ENCODE measurements at regions not wholly inside any gene's neighbourhood (a gene's known extent, or its start where the extent isn't known, plus 50 kb on each side); places are given as distances from the start of the nearest gene placed in this dataset.
"Not testable (repeated sequence)": the region's sequence is repeated elsewhere in the genome, so short reads cannot be mapped to it uniquely, and the experiment has no call there.

GRCh38 chr9:88816141-88816540 is 175.1 kb upstream of the S1PR3 start:
- DNase-seq (ENCODE audit: low read depth) = peak; percentile 50

- no peak for DNase-seq (ENCODE audit: low read depth)
Measured at GRCh38 chr9:88816591-88816990, 174.7 kb upstream of the S1PR3 start.

DNA sequence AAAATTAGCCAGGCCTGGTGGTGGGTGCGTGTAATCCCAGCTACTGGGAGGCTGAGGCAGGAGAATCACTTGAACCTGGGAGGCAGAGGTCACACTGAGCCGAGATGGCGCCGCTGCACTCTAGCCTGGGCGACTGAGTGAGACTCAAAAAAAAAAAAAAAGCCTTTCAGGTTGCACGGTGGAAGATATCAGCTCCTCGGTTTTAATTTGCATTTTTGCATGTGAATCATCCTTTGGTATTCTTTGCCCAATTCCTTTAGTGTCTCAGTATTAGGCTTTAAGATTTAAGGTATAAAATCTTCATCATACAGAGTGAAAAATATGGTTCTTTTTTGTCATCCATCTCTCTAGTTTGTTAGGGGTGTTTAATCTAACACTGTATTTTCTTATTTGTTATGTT is 173.6 kb upstream of the S1PR3 start:
- no peak for DNase-seq (ENCODE audit: low read depth)

GRCh38 chr9:88818495-88819201 is 172.6 kb upstream of the S1PR3 start:
- DNase-seq (ENCODE audit: low read depth) = peak; percentile 66

DNA sequence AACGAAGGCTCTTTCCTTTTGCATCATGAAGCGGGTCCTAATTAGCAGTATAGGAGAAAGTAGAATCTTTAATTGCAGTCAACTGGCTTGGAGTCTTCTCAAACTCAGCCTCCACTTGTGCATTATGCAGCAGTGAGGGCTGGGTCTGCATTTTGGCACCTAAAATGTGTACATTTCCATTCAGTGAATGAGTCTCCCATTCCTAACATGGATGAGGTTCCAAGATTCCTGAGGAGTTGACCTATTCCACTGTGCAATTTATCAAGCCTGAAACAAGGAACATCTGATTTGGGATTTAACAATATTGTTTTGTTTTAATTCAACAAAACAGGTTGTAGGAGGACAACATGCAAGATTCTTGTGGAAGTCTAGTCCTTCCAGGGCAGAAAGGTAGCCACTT is 171.8 kb upstream of the S1PR3 start:
- DNase-seq (ENCODE audit: low read depth) = no peak

DNA sequence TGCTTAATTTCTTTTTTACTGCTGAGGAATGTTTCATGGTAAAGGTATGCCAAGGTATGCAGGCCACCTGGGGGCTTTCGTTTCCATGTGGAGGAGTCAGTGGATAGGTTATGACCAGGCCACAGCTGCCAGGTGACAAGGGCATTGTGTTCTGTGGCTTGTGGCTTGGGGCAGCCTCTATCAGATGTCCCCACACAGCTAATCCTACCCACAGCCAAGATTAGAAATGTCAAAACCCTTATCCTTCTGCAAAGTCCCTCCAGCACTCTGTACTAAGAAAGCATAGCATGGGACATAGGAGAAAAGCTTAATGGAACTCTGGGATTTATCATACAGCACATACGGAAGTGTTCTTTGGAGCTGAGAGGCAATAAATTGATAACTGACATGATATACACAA is 171.2 kb upstream of the S1PR3 start:
- no peak for DNase-seq (ENCODE audit: low read depth)

DNA sequence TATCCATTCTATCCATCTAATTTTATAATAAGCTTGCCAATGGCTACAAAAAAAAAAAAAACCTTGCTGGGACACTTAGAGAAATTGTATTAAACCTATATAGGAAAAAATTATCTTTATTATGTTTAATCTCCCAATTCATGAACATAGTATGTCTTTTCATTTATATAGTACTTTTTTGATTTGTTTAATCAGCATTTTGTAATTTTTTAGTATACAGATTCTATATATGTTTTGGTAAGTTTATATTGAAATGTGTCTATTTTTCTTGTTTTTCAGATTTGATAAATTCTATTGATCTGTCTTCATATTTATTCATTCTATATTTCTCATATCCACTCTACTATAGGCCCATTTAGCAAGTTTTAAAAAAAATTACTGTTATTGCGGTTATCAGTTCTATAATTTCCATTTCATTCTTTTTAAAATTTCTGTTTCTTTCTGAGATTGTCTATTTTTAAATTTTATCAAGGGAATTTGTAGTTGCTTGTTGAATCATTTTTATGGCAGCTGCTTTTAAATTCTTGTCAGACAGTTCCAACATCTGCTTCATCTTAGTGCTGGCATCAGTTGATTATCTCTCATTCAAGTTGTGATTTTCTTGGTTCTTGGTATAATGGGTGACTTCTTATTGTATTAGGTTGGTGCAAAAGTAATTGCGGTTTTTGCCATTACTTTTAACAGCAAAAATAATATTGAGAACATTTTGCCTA is 170.1 kb upstream of the S1PR3 start:
- DNase-seq (ENCODE audit: low read depth) = no peak

DNA sequence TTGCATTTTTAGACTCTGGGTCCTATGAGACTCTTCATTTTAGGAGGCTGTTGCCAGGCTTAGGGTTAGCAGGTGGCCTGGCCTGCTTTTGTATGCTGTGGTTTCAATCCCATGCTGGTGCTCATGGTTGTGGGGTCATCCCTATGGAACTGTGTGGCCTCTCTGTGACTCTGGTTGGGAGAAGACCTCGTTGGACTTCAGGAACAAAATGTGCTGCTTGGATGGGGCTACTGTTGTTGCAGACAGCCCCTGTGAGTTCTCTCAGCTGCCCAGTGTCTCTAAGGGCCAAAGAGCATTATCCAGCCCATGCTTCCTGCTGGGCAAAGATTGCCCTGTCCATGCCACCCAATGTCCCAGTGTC is 169.5 kb upstream of the S1PR3 start:
- DNase-seq (ENCODE audit: low read depth) = no peak

GRCh38 chr9:88824711-88825110 is 166.6 kb upstream of the S1PR3 start:
- DNase-seq (ENCODE audit: low read depth) = no peak

DNA sequence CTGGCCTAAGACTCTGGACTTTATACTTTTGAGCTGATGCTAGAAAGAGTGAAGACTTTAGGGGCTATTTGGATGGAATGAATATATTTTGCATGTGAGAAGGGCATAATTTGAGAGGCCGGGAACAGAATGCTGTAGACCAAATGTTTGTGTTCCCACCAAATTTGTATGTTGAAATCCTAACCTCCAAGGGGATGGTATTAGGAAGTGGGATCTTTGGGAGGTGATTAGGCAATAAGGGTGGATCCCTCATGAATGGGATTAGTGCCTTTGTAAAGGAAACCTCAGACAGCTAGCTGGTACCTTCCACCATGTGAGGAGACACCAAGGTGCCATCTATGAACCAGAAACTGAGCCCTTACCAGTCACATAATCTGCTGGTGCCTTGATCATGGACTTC is 165.1 kb upstream of the S1PR3 start:
- DNase-seq (ENCODE audit: low read depth) = no peak

DNA sequence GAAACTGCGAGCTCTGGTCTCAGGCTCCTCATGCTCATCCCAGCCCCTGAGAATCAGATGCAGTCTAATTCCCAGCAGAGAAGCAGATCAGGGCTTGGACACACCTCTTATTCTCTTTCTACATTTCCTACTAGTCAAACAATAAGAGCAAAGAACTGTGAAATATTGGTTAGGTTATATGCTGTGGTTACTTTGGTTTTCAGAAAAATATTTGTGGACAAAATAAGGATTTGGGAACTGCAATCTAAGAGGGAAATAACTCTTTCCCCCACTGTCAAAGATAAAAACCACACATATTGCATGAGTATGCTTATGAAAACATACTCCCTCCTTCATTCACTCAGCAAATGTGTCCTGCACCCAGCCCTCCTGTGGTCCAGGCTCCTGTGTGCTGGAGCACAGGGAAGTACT is 164.5 kb upstream of the S1PR3 start:
- peak; percentile 83 for DNase-seq (ENCODE audit: low read depth)

DNA sequence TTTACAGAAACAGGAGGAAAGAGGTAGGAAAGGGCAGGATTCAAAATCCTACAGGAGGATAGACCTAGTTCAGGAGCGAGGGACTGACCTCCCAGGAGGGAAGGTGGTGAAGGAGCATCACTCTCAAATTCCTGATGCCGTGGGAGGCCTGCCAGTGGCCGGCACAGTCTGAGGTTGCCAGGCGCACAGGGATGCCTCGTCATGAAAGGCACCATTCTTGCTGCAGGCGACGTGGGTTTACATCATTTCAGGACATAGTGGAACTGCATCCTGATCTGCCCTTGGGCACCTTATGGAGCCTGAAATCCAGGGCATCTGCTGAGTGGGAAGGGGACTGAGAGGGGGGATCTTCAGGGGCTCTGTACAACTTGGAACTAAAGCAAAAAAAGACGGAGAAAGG is 163.2 kb upstream of the S1PR3 start:
- no peak for DNase-seq (ENCODE audit: low read depth)

- no peak for DNase-seq (ENCODE audit: low read depth)
Measured at GRCh38 chr9:88828492-88828974, 162.7 kb upstream of the S1PR3 start.

DNA sequence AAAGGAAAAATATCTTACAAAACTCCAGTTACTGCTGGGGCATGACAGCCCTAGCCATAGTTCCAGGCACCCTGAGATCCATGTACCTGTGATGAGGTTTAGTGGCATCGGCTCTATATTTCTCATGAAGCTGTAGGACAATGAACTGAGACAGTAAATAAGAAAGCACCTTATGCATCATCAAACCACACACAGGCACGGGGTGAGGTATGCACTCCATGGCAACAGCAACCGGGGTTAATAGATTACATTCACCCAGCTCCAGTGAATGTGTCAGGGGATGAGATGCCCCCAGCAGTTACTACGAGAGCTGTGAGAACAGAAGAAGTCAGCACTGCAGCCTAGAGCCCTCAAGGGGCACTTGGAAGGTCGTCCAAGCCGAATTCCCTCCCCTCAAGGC is 162.0 kb upstream of the S1PR3 start:
- no peak for DNase-seq (ENCODE audit: low read depth)

GRCh38 chr9:88831713-88832407 is 159.4 kb upstream of the S1PR3 start:
- DNase-seq (ENCODE audit: low read depth) = no peak

DNA sequence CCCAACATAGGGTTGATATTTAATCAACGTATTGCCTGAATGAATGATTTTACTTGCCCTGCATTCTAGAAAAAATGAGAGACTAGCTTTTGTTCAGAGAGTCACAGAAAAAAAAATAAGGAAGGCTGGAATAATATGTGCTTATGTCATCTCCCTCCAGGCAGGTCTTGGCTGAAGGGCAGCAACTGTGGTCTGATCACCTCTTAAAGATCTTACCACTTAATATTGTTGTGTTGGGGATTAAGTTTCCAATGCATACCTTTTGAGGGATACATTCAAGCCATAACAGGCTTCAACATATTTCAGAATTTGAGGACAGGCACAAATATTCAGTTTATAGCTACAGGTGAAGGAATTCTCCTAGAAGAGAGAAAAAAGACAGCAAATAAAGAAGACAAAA is 157.3 kb upstream of the S1PR3 start:
- no peak for DNase-seq (ENCODE audit: low read depth)

GRCh38 chr9:88835038-88835466 is 156.2 kb upstream of the S1PR3 start:
- no peak for DNase-seq (ENCODE audit: low read depth)

DNA sequence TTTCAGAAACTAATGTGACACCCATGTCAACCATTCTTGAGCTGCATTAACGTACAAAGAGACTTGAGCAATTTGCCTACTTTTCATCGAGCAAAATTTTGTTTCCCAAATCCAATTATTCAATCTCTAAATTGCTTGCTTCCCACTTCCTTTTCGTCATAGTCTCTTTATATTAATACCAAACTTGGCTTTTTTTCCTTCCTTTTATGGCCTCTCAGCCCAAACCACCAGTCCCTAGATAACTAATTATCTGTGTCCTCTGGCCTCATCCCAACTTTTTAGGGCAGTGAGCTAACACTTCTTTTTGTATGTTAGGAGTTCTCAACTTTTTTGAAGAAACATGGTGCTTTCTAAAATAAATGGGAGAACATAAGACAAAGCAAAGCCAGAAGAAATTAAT is 155.5 kb upstream of the S1PR3 start:
- no peak for DNase-seq (ENCODE audit: low read depth)

- no peak for DNase-seq (ENCODE audit: low read depth)
Measured at GRCh38 chr9:88837731-88838130, 153.5 kb upstream of the S1PR3 start.

- not testable (repeated sequence) for DNase-seq (ENCODE audit: low read depth)
Measured at GRCh38 chr9:88849878-88850277, 141.4 kb upstream of the S1PR3 start.

DNA sequence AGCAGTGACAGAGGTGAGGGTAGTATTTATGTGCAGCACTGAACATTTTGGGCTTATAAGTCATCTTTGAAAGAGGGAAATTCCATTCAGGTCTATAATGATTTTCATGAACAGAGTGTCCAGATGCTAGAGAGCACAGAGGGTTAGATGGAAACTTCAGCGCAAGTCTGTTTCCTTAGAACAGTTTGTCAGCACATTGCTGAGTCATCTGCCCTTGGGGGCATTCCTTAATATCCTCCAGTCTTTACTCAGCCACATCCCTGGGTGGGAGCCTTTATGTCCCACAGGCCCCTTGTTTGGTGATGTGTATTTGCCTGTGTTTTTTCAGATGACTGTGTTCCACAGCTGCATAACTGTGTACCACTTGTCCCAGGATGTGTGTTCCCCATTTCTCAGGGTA is 138.5 kb upstream of the S1PR3 start:
- DNase-seq (ENCODE audit: low read depth) = peak; percentile 59

GRCh38 chr9:88870627-88871026 is 120.6 kb upstream of the S1PR3 start:
- DNase-seq (ENCODE audit: low read depth) = no peak

DNA sequence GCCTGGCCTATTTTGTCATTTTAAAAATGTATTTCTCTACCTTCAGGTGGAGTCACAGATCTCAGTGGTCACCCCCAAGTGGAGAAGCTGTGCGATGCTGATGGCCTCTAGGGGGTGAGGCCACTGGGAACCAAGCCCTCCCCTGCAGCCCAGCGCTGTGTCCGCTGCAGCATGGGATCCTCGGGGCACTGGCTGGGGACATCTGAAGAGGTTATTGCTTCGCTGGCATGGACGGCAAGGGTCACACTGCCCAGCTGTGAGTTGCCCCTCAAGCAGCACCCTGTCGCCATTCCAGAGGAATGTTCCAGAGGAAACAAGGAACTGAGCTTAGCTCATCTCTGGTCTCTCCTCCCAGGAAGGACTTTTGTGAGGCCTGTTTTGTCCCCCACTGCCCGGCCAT is 119.6 kb upstream of the S1PR3 start:
- no peak for DNase-seq (ENCODE audit: low read depth)

All from GM04503 (cell line).